NT2/D1 (cell line): ENCODE measurements at regions not wholly inside any gene's neighbourhood (a gene's known extent, or its start where the extent isn't known, plus 50 kb on each side); places are given as distances from the start of the nearest gene placed in this dataset.

ENCODE experiments used
- SUZ12 ChIP-seq: IDR thresholded peaks from 2 replicates; pipeline ENCODE4 v1.6.1; 2011; ENCODE audit not compliant: insufficient read length, insufficient read depth; ENCODE audit errors: extremely low read depth
- YY1 ChIP-seq: IDR thresholded peaks from 2 replicates; pipeline ENCODE4 v1.6.1; 2011; ENCODE audit not compliant: insufficient read length, insufficient read depth
- ZNF274 ChIP-seq: IDR thresholded peaks from 2 replicates; pipeline ENCODE4 v1.6.1; 2011; ENCODE audit warnings: mild to moderate bottlenecking, low read depth, low read length

- no peak for TF ChIP-seq YY1
- TF ChIP-seq ZNF274, result no peak
- no peak for TF ChIP-seq SUZ12
Measured at GRCh38 chr14:101362529-101363260, 198.6 kb upstream of the DIO3 start.
